ENCODE measurements at regions not wholly inside any gene's neighbourhood (a gene's known extent, or its start where the extent isn't known, plus 50 kb on each side); places are given as distances from the start of the nearest gene placed in this dataset.

- Histone ChIP-seq H3K27me3 (ENCODE audit: insufficient read depth, low read depth, severe bottlenecking) (peaks cover 50% of the 10 kb centered on the region), H3K27ac (no peak overlapping the region), H3K9me3 (ENCODE audit: severe bottlenecking) (no peaks in the 10 kb centered on the region), H3K4me3 (ENCODE audit: low read depth, low read length) (no peak overlapping the region), H3K36me3 (no peaks in the 10 kb centered on the region)
- DNase-seq: no peak
- no peak for TF ChIP-seq CTCF (IDR thresholded peaks at IDR 0.05; ENCODE audit: low read depth, low read length)
These were observed 775.6 kb downstream of the LTN1 start for GRCh38 chr21:28216976-28217523.

GRCh38 chr21:28215214-28215954, 777.3 kb downstream of the LTN1 start:
- Histone ChIP-seq H3K4me3 (ENCODE audit: low read depth, low read length) (no peak overlapping the region), H3K36me3 (no peaks in the 10 kb centered on the region), H3K27ac (no peak overlapping the region), H3K27me3 (ENCODE audit: insufficient read depth, low read depth, severe bottlenecking) (peaks cover 53% of the 10 kb centered on the region), H3K9me3 (ENCODE audit: severe bottlenecking) (no peaks in the 10 kb centered on the region)
- DNase-seq: no peak
- TF ChIP-seq CTCF (IDR thresholded peaks at IDR 0.05; ENCODE audit: low read depth, low read length): no peak

GRCh38 chr21:28214786-28215185, 777.9 kb downstream of the LTN1 start:
- Histone ChIP-seq H3K4me3 (ENCODE audit: low read depth, low read length) (no peak overlapping the region), H3K36me3 (no peaks in the 10 kb centered on the region), H3K9me3 (ENCODE audit: severe bottlenecking) (no peaks in the 10 kb centered on the region), H3K27ac (no peak overlapping the region), H3K27me3 (ENCODE audit: insufficient read depth, low read depth, severe bottlenecking) (peaks cover 59% of the 10 kb centered on the region)
- no peak for DNase-seq
- no peak for TF ChIP-seq CTCF (IDR thresholded peaks at IDR 0.05; ENCODE audit: low read depth, low read length)

- H3K27ac ChIP-seq: no peak overlapping the region
- no peaks in the 10 kb centered on the region for H3K9me3 ChIP-seq (ENCODE audit: severe bottlenecking)
- H3K27me3 ChIP-seq (ENCODE audit: insufficient read depth, low read depth, severe bottlenecking): peaks cover 67% of the 10 kb centered on the region
- TF ChIP-seq CTCF (IDR thresholded peaks at IDR 0.05; ENCODE audit: low read depth, low read length): no peak
- no peaks in the 10 kb centered on the region for H3K36me3 ChIP-seq
- no peak overlapping the region for H3K4me3 ChIP-seq (ENCODE audit: low read depth, low read length)
- DNase-seq: no peak
These were observed 779.4 kb downstream of the LTN1 start for GRCh38 chr21:28213261-28213660.

- no peak for DNase-seq
- Histone ChIP-seq H3K36me3 (no peaks in the 10 kb centered on the region), H3K27ac (no peak overlapping the region), H3K9me3 (ENCODE audit: severe bottlenecking) (no peaks in the 10 kb centered on the region), H3K27me3 (ENCODE audit: insufficient read depth, low read depth, severe bottlenecking) (peaks cover 79% of the 10 kb centered on the region), H3K4me3 (ENCODE audit: low read depth, low read length) (no peak overlapping the region)
- no peak for TF ChIP-seq CTCF (IDR thresholded peaks at IDR 0.05; ENCODE audit: low read depth, low read length)
These were observed 780.6 kb downstream of the LTN1 start for GRCh38 chr21:28212061-28212460.
